Fibroblast of villous mesenchyme (primary cell): ENCODE measurements at regions not wholly inside any gene's neighbourhood (a gene's known extent, or its start where the extent isn't known, plus 50 kb on each side); places are given as distances from the start of the nearest gene placed in this dataset. TPM values are rescaled to one million over a fixed set of nuclear protein-coding genes. Genes with fewer than 3 reads are reported as not detected.

Experiments
- DNase-seq: peaks from one replicate; pipeline ENCODE4 v3.0.0-alpha.2; 2010; ENCODE audit warnings: low read depth
- H3K4me3 ChIP-seq: 2 replicates; pipeline ENCODE4 v1.5.1; 2011; ENCODE audit warnings: low read depth, mild to moderate bottlenecking, low read length
- CTCF ChIP-seq: IDR thresholded peaks from 2 replicates; pipeline ENCODE4 v1.5.1; 2012; ENCODE audit warnings: low read depth, mild to moderate bottlenecking, low read length; ENCODE audit not compliant: insufficient read depth
- small RNA-seq: library from RNA; depleted of rRNA; stranded (forward); fragments of <200 nt; gene quantifications from one replicate; pipeline ENCODE3, GENCODE V24; 2012

DNA sequence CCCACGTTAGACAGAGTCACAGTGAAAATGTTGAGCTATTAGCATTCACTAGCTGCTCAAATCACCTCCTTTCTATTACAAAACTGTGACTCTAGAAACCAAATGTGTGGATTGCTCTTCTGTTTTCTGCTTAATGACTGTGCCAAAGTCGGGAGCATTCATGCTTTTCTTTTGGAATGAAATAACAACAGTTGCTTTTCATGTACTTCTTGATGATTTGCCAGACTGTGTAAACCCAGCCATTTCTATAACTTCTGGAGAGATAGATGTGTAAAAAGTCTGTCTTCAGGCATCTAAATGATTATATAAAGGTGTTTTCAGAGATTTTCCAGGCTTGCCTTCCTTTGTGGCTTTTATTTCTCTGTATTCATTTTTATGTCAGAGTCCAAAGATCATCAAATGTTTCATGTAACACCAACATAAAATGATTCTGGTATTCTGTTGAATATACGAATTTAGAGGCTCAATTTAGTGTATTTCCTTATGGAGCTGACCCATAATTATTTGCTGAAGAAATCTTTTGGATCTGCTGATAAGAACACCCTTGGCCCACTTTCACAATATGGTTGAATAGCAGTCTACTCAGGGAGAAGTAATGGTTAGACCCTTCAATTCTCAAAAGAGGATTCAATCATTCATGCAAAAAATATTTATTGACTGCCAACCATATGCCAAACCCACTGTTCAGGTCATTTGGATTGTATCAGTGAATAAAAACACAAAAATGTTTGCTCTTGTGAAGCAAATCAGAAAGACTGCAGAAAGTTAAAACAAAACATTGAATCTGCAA, 581.2 kb downstream of the CDH18 start:
- DNase-seq = no peak
- H3K4me3 ChIP-seq = no peak overlapping the region
- TF ChIP-seq CTCF = no peak

DNA sequence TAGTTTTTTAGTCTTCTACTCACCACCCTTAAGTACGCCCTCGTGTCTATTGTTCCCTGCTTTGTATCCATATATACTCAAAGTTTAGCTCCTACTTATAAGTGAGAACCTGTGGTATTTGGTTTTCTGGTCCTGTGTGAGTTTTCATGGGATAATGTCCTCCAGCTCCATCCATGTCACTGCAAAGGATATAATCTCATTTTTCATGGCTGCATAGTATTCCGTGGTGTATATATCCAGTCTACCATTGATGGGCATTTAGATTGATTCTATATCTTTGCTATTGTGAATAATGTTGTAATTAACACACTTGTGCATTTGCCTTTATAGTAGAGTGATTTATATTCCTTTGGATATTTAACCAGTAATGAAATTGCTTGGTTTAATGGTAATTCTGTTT, 579.9 kb downstream of the CDH18 start:
- no peak overlapping the region for H3K4me3 ChIP-seq
- no peak for DNase-seq
- no peak for TF ChIP-seq CTCF

DNA sequence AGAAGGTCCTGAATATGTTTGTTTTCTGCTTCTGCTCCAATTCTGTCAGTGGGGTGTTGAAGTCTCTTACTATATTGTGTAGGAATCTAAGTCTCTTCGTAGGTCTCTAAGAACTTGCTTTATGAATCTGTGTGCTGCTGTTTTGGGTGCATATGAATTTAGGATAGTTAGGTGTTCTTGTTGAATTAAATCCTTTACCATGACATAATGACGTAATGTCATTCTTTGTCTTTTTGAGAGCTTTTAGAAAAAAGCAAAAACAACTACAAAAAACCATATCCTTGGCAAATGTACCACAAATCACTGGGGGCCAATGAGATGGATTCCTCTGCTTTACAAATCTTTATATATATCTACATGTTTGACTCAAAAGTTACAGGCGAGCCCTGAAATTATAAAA, 576.1 kb downstream of the CDH18 start:
- no peak for TF ChIP-seq CTCF
- no peak overlapping the region for H3K4me3 ChIP-seq
- DNase-seq = no peak

Small RNAs in the stretch of these regions (small RNA-seq; reads per million reads assigned to genes)
- gene AC025768.1 = not detected
- gene RF00017 = not detected
- not detected for gene RF00136
- not detected for gene RN7SL58P
